ENCODE measurements at regions not wholly inside any gene's neighbourhood (a gene's known extent, or its start where the extent isn't known, plus 50 kb on each side); places are given as distances from the start of the nearest gene placed in this dataset.
"Not testable (repeated sequence)": the region's sequence is repeated elsewhere in the genome, so short reads cannot be mapped to it uniquely, and the experiment has no call there.

GRCh38 chr10:94232711-94233383 lies 129.9 kb downstream of the NOC3L start:
- no peak for DNase-seq

GRCh38 chr10:94235461-94235860 lies 127.3 kb downstream of the NOC3L start:
- DNase-seq = no peak

- no peak for DNase-seq
These were observed 124.6 kb downstream of the NOC3L start for GRCh38 chr10:94238006-94238617.

GRCh38 chr10:94239696-94240095 lies 123.0 kb downstream of the NOC3L start:
- no peak for DNase-seq

GRCh38 chr10:94240491-94240890 lies 122.2 kb downstream of the NOC3L start:
- DNase-seq = no peak

- no peak for DNase-seq
These were observed 121.8 kb downstream of the NOC3L start for GRCh38 chr10:94240901-94241300.

- no peak for DNase-seq
These were observed 111.6 kb downstream of the NOC3L start for GRCh38 chr10:94251098-94251497.

GRCh38 chr10:94251568-94251967 lies 111.2 kb downstream of the NOC3L start:
- DNase-seq = no peak

- not testable (repeated sequence) for DNase-seq
These were observed 105.3 kb downstream of the NOC3L start for GRCh38 chr10:94257407-94257806.

GRCh38 chr10:94260455-94260854 lies 102.3 kb downstream of the NOC3L start:
- DNase-seq = no peak

- DNase-seq = no peak
These were observed 98.7 kb downstream of the NOC3L start for GRCh38 chr10:94264085-94264484.

GRCh38 chr10:94266091-94266490 lies 96.6 kb downstream of the NOC3L start:
- DNase-seq = no peak

- DNase-seq = no peak
These were observed 94.1 kb downstream of the NOC3L start for GRCh38 chr10:94268652-94269051.

- no peak for DNase-seq
These were observed 88.5 kb downstream of the NOC3L start for GRCh38 chr10:94274142-94274787.

GRCh38 chr10:94276140-94276539 lies 86.6 kb downstream of the NOC3L start:
- DNase-seq = no peak

GRCh38 chr10:94277450-94277849 lies 85.3 kb downstream of the NOC3L start:
- no peak for DNase-seq

- DNase-seq = peak in 1 of 2 experiments; percentile 49
These were observed 82.7 kb downstream of the NOC3L start for GRCh38 chr10:94279835-94280709.

- DNase-seq = no peak
These were observed 81.1 kb downstream of the NOC3L start for GRCh38 chr10:94281654-94282053.

GRCh38 chr10:94282369-94282768 lies 80.4 kb downstream of the NOC3L start:
- DNase-seq = no peak

Measured in SW 1271 (cell line).